Aorta (tissue), 5 donors: ENCODE measurements at regions not wholly inside any gene's neighbourhood (a gene's known extent, or its start where the extent isn't known, plus 50 kb on each side); places are given as distances from the start of the nearest gene placed in this dataset.

Source experiments
- ATAC-seq: fragments of 200-7000 bp; cut with Tn5 transposase; one replicate; pipeline ENCODE4 v1.9.1; 2022; ENCODE audit warnings: moderate library complexity; ENCODE audit not compliant: low FRiP score
- DNase-seq, 2 donors: peaks; one replicate each; pipeline ENCODE4 v3.0.0-alpha.2; 2020
- H3K27ac ChIP-seq, 2 donors: one replicate each; pipeline ENCODE4 v1.5.1; 2013; ENCODE audit warnings: low read length in 2 of 2, mild to moderate bottlenecking in 2 of 2, moderate library complexity in 2 of 2, control low read depth in 1 of 2, inconsistent platforms in 1 of 2, low read depth in 1 of 2
- H3K27me3 ChIP-seq, 2 donors: one replicate each; pipeline ENCODE4 v1.6.1; 2013; ENCODE audit warnings: control low read depth in 1 of 2, low read length in 1 of 2, mild to moderate bottlenecking in 1 of 2, moderate library complexity in 1 of 2; ENCODE audit not compliant: insufficient read depth in 2 of 2, control insufficient read depth in 1 of 2
- H3K36me3 ChIP-seq, 2 donors: one replicate each; pipeline ENCODE4 v1.6.1; 2013; ENCODE audit warnings: control low read depth in 1 of 2, low read length in 1 of 2, mild to moderate bottlenecking in 1 of 2; ENCODE audit not compliant: insufficient read depth in 2 of 2, control insufficient read depth in 1 of 2
- H3K4me1 ChIP-seq, 2 donors: one replicate each; pipeline ENCODE4 v1.6.1; 2013; ENCODE audit warnings: low read length in 2 of 2, control low read depth in 1 of 2, mild to moderate bottlenecking in 1 of 2, moderate library complexity in 1 of 2; ENCODE audit not compliant: insufficient read depth in 2 of 2, control insufficient read depth in 1 of 2
- H3K4me3 ChIP-seq, 2 donors: one replicate each; pipeline ENCODE4 v1.5.1; 2013; ENCODE audit warnings: low read length in 2 of 2, control low read depth in 1 of 2, mild to moderate bottlenecking in 1 of 2
- H3K9me3 ChIP-seq: one replicate; pipeline ENCODE4 v1.6.1; 2013; ENCODE audit warnings: mild to moderate bottlenecking, low read length; ENCODE audit not compliant: control insufficient read depth
- WGBS, 2 donors: extraction: QIAGEN DNeasy Blood & Tissue Kit; methylation state at CpG; one replicate each; pipeline ENCODE4 v1.1.7; 2013; 5-methylcytosine and 5-hydroxymethylcytosine counted together
- intact Hi-C, 2 donors: fragments of 100-400 bp; cut with DNase I; formaldehyde crosslinking; loops; one replicate each; pipeline versions ENCODE4 v1.14.2 to v1.15.0; 2022
- donor health status: healthy with polysubstance abuse.
- donor health status: Bipolar disorder and iron deficiency.
- donor health status: DM: no; HTN: no; CAD: no.
- donor health status: DM: no; HTN: no; CAD: no.
- donor health status: DM: yes; HTN: yes; CAD: no.

GRCh38 chr1:47555841-47556560 lies 118.2 kb downstream of the FOXD2 start:
- 75 to 77% methylated on average over 24 of the region's 24 CpGs for WGBS, 2 donors
- Histone ChIP-seq H3K4me3 (no peak overlapping the region), H3K36me3 (no peaks in the 10 kb centered on the region), H3K4me1 (no peaks in the 10 kb centered on the region), H3K9me3 (no peaks in the 10 kb centered on the region), H3K27me3 (no peaks in the 10 kb centered on the region), H3K27ac (no peak overlapping the region)
- intact Hi-C loops: no loop called here
- DNase-seq: no peak
- ATAC-seq: peak; percentile 29

- DNase-seq (no peak), ATAC-seq (no peak)
Observed at GRCh38 chr1:47557066-47557465, 119.2 kb downstream of the FOXD2 start.

GRCh38 chr1:47558601-47559593 lies 121.1 kb downstream of the FOXD2 start:
- Histone ChIP-seq H3K4me1 (peaks cover 0 to 3% of the 10 kb centered on the region in 2 donors), H3K36me3 (no peaks in the 10 kb centered on the region), H3K4me3 (no peak overlapping the region), H3K9me3 (no peaks in the 10 kb centered on the region), H3K27me3 (no peaks in the 10 kb centered on the region), H3K27ac (no peak overlapping the region)
- intact Hi-C loops: no loop called here
- 4 to 8% methylated on average over 18 of the region's 18 CpGs for WGBS, 2 donors
- ATAC-seq (no peak), DNase-seq (no peak)

More at GRCh38 chr1:47557066-47557465, 119.2 kb downstream of the FOXD2 start:
- Histone ChIP-seq H3K27me3 (no peaks in the 10 kb centered on the region), H3K4me3 (no peak overlapping the region), H3K4me1 (no peaks in the 10 kb centered on the region), H3K27ac (no peak overlapping the region), H3K9me3 (no peaks in the 10 kb centered on the region), H3K36me3 (no peaks in the 10 kb centered on the region)
- WGBS, 2 donors: 94 to 95% methylated on average over 4 of the region's 4 CpGs
- intact Hi-C loops: no loop called here

- 81 to 86% methylated on average over 7 of the region's 7 CpGs for WGBS, 2 donors
- H3K4me1 ChIP-seq: peaks cover 0 to 3% of the 10 kb centered on the region in 2 donors
- no peaks in the 10 kb centered on the region for H3K27me3 ChIP-seq
- intact Hi-C loops: no loop called here
- DNase-seq: no peak
- H3K36me3 ChIP-seq: no peaks in the 10 kb centered on the region
- no peak overlapping the region for H3K27ac ChIP-seq
- ATAC-seq: no peak
- no peaks in the 10 kb centered on the region for H3K9me3 ChIP-seq
- no peak overlapping the region for H3K4me3 ChIP-seq
Observed at GRCh38 chr1:47559944-47560695, 122.3 kb downstream of the FOXD2 start.

GRCh38 chr1:47561523-47562007 lies 123.7 kb downstream of the FOXD2 start:
- Histone ChIP-seq H3K4me3 (no peak overlapping the region), H3K27me3 (no peaks in the 10 kb centered on the region), H3K9me3 (no peaks in the 10 kb centered on the region), H3K27ac (no peak overlapping the region), H3K4me1 (peaks cover 0 to 3% of the 10 kb centered on the region in 2 donors), H3K36me3 (no peaks in the 10 kb centered on the region)
- 77 to 82% methylated on average over 2 of the region's 2 CpGs for WGBS, 2 donors
- DNase-seq (no peak), ATAC-seq (no peak)
- intact Hi-C loops: no loop called here

- H3K36me3 ChIP-seq: no peaks in the 10 kb centered on the region
- H3K9me3 ChIP-seq: no peaks in the 10 kb centered on the region
- WGBS, 2 donors: 88 to 94% methylated on average over 1 of the region's 1 CpG
- DNase-seq (no peak), ATAC-seq (no peak)
- intact Hi-C loops: no loop called here
- no peaks in the 10 kb centered on the region for H3K27me3 ChIP-seq
- H3K27ac ChIP-seq: no peak overlapping the region
- H3K4me1 ChIP-seq: peaks cover 0 to 3% of the 10 kb centered on the region in 2 donors
- no peak overlapping the region for H3K4me3 ChIP-seq
Observed at GRCh38 chr1:47562147-47562546, 124.3 kb downstream of the FOXD2 start.

- Histone ChIP-seq H3K27ac (no peak overlapping the region), H3K4me1 (peaks cover 0 to 3% of the 10 kb centered on the region in 2 donors), H3K36me3 (no peaks in the 10 kb centered on the region), H3K4me3 (no peak overlapping the region), H3K9me3 (no peaks in the 10 kb centered on the region), H3K27me3 (no peaks in the 10 kb centered on the region)
- intact Hi-C loops: no loop called here
- ATAC-seq: no peak
- no peak for DNase-seq
- 88 to 90% methylated on average over 1 of the region's 1 CpG for WGBS, 2 donors
Observed at GRCh38 chr1:47562799-47563198, 125.0 kb downstream of the FOXD2 start.

GRCh38 chr1:47563201-47563600 lies 125.4 kb downstream of the FOXD2 start:
- no peak overlapping the region for H3K4me3 ChIP-seq
- no peak overlapping the region for H3K27ac ChIP-seq
- no peaks in the 10 kb centered on the region for H3K36me3 ChIP-seq
- no peaks in the 10 kb centered on the region for H3K9me3 ChIP-seq
- DNase-seq (no peak), ATAC-seq (no peak)
- 78 to 83% methylated on average over 2 of the region's 2 CpGs for WGBS, 2 donors
- peaks cover 0 to 3% of the 10 kb centered on the region in 2 donors for H3K4me1 ChIP-seq
- intact Hi-C loops: no loop called here
- H3K27me3 ChIP-seq: no peaks in the 10 kb centered on the region
